ENCODE measurements at regions not wholly inside any gene's neighbourhood (a gene's known extent, or its start where the extent isn't known, plus 50 kb on each side); places are given as distances from the start of the nearest gene placed in this dataset.

GRCh38 chr4:91997045-91997444 lies 306.7 kb upstream of the GRID2 start:
- no peak overlapping the region for H3K27ac Mint-ChIP-seq (ENCODE audit: unreplicated experiment)
- Histone ChIP-seq H3K36me3 (ENCODE audit: insufficient read depth, low read length) (no peaks in the 10 kb centered on the region), H2AFZ (ENCODE audit: low read depth, low read length) (no peak overlapping the region)

DNA sequence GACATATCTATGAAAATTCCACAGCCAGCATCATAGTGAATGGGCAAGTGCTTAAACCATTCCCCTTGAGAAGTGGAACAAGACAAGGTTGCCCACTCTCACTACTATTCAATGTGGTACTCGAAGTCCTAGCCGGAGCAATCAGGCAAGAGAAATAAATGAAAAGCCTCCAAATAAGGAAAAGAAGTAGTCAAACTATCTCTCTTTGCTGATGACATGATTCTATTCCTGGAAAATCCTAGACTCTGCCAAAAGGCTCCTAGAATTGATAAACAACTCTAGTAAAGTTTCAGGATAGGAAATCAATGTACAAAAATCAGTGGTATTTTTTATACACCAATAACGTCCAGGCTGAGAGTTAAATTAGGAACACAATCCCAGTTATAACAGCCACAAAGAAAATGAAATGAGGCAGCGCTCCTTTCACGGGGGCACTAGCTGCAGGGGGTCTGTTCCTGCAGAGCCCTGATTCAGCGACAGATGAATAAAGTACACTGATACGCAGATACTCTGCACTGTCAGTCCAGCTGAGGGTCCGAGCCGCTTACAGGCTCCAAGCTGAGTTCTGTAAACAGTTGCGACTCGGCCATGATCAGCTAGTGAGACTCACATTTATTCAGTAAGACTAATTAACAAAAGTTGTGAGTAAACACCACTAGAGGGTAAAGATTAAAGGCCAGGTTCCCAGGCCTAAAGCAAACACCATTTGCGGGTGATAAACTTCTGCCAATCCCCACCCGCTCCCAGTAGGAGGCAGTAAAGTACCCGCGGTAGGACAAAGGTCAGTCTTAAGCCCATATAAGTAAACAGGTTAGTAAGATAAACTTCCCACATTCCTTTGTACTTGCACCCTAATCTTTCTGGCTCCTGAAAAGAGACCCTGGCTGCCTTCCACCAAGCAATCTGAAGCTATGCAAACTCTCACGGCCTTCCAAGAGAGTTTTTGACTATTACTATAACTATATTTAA lies 290.6 kb upstream of the GRID2 start:
- Histone ChIP-seq H3K9me3 (ENCODE audit: insufficient read depth, low read depth, low read length) (no peaks in the 10 kb centered on the region), H3K4me2 (ENCODE audit: low read length) (no peak overlapping the region), H3K9ac (ENCODE audit: low read length) (no peak overlapping the region), H3K36me3 (ENCODE audit: insufficient read depth, low read length) (no peaks in the 10 kb centered on the region), H3K4me1 (ENCODE audit: insufficient read depth, low read length) (no peaks in the 10 kb centered on the region), H3K27ac (ENCODE audit: low read depth, low read length) (no peak overlapping the region), H3K4me3 (ENCODE audit: insufficient read depth, low read depth, low read length) (no peak overlapping the region), H2AFZ (ENCODE audit: low read depth, low read length) (no peak overlapping the region), H3K79me2 (ENCODE audit: insufficient read depth, low read length) (no peaks in the 10 kb centered on the region), H3K27me3 (ENCODE audit: insufficient read depth, low read length) (no peaks in the 10 kb centered on the region), H4K20me1 (ENCODE audit: insufficient read depth, low read length) (no peaks in the 10 kb centered on the region)
- no peaks in the 10 kb centered on the region for H3K27me3 Mint-ChIP-seq (ENCODE audit: low read depth, unreplicated experiment)
- H3K4me1 Mint-ChIP-seq (ENCODE audit: low read depth, unreplicated experiment) = no peaks in the 10 kb centered on the region
- no peak overlapping the region for H3K4me3 Mint-ChIP-seq (ENCODE audit: unreplicated experiment)
- no peak for DNase-seq (ENCODE audit: low read depth)
- H3K36me3 Mint-ChIP-seq (ENCODE audit: low read depth, unreplicated experiment) = no peaks in the 10 kb centered on the region
- FAIRE-seq = no peak
- H3K27ac Mint-ChIP-seq (ENCODE audit: unreplicated experiment) = no peak overlapping the region
- H3K9me3 Mint-ChIP-seq (ENCODE audit: unreplicated experiment) = no peaks in the 10 kb centered on the region
- TF ChIP-seq, protein P1, sequence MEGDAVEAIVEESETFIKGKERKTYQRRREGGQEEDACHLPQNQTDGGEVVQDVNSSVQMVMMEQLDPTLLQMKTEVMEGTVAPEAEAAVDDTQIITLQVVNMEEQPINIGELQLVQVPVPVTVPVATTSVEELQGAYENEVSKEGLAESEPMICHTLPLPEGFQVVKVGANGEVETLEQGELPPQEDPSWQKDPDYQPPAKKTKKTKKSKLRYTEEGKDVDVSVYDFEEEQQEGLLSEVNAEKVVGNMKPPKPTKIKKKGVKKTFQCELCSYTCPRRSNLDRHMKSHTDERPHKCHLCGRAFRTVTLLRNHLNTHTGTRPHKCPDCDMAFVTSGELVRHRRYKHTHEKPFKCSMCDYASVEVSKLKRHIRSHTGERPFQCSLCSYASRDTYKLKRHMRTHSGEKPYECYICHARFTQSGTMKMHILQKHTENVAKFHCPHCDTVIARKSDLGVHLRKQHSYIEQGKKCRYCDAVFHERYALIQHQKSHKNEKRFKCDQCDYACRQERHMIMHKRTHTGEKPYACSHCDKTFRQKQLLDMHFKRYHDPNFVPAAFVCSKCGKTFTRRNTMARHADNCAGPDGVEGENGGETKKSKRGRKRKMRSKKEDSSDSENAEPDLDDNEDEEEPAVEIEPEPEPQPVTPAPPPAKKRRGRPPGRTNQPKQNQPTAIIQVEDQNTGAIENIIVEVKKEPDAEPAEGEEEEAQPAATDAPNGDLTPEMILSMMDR (IDR thresholded peaks at IDR 0.05; ENCODE audit: insufficient read depth, low read depth, low read length) = no peak
- no peak for TF ChIP-seq EZH2 (IDR thresholded peaks at IDR 0.05; ENCODE audit: insufficient read depth, low read length)

More at GRCh38 chr4:91997045-91997444, 306.7 kb upstream of the GRID2 start:
- Histone ChIP-seq H3K9ac (ENCODE audit: low read length) (no peak overlapping the region), H3K27ac (ENCODE audit: low read depth, low read length) (no peak overlapping the region), H3K4me1 (ENCODE audit: insufficient read depth, low read length) (no peaks in the 10 kb centered on the region), H3K27me3 (ENCODE audit: insufficient read depth, low read length) (no peaks in the 10 kb centered on the region), H3K4me2 (ENCODE audit: low read length) (no peak overlapping the region), H3K79me2 (ENCODE audit: insufficient read depth, low read length) (no peaks in the 10 kb centered on the region), H4K20me1 (ENCODE audit: insufficient read depth, low read length) (no peaks in the 10 kb centered on the region), H3K9me3 (ENCODE audit: insufficient read depth, low read depth, low read length) (peaks cover under 1% of the 10 kb centered on the region), H3K4me3 (ENCODE audit: insufficient read depth, low read depth, low read length) (no peak overlapping the region)
- Mint-ChIP-seq H3K27me3 (ENCODE audit: low read depth, unreplicated experiment) (no peaks in the 10 kb centered on the region), H3K36me3 (ENCODE audit: low read depth, unreplicated experiment) (no peaks in the 10 kb centered on the region), H3K4me1 (ENCODE audit: low read depth, unreplicated experiment) (no peaks in the 10 kb centered on the region), H3K4me3 (ENCODE audit: unreplicated experiment) (no peak overlapping the region), H3K9me3 (ENCODE audit: unreplicated experiment) (no peaks in the 10 kb centered on the region)
- TF ChIP-seq, protein P1 (IDR thresholded peaks at IDR 0.05; ENCODE audit: insufficient read depth, low read depth, low read length) = no peak
- no peak for TF ChIP-seq EZH2 (IDR thresholded peaks at IDR 0.05; ENCODE audit: insufficient read depth, low read length)
- FAIRE-seq = no peak
- no peak for DNase-seq (ENCODE audit: low read depth)

- Histone ChIP-seq H4K20me1 (ENCODE audit: insufficient read depth, low read length) (no peaks in the 10 kb centered on the region), H3K9me3 (ENCODE audit: insufficient read depth, low read depth, low read length) (no peaks in the 10 kb centered on the region), H3K4me3 (ENCODE audit: insufficient read depth, low read depth, low read length) (no peak overlapping the region), H3K79me2 (ENCODE audit: insufficient read depth, low read length) (no peaks in the 10 kb centered on the region), H3K4me2 (ENCODE audit: low read length) (no peak overlapping the region), H3K9ac (ENCODE audit: low read length) (no peak overlapping the region), H3K27me3 (ENCODE audit: insufficient read depth, low read length) (no peaks in the 10 kb centered on the region), H3K27ac (ENCODE audit: low read depth, low read length) (no peak overlapping the region), H3K36me3 (ENCODE audit: insufficient read depth, low read length) (no peaks in the 10 kb centered on the region), H2AFZ (ENCODE audit: low read depth, low read length) (no peak overlapping the region), H3K4me1 (ENCODE audit: insufficient read depth, low read length) (no peaks in the 10 kb centered on the region)
- Mint-ChIP-seq H3K4me1 (ENCODE audit: low read depth, unreplicated experiment) (no peaks in the 10 kb centered on the region), H3K9me3 (ENCODE audit: unreplicated experiment) (no peaks in the 10 kb centered on the region), H3K27ac (ENCODE audit: unreplicated experiment) (no peak overlapping the region), H3K36me3 (ENCODE audit: low read depth, unreplicated experiment) (no peaks in the 10 kb centered on the region), H3K27me3 (ENCODE audit: low read depth, unreplicated experiment) (no peaks in the 10 kb centered on the region), H3K4me3 (ENCODE audit: unreplicated experiment) (no peak overlapping the region)
- FAIRE-seq (no peak), DNase-seq (ENCODE audit: low read depth) (no peak)
- no peak for TF ChIP-seq EZH2 (IDR thresholded peaks at IDR 0.05; ENCODE audit: insufficient read depth, low read length)
- TF ChIP-seq, protein P1 (IDR thresholded peaks at IDR 0.05; ENCODE audit: insufficient read depth, low read depth, low read length) = no peak
Measured at GRCh38 chr4:92014067-92014466, 289.7 kb upstream of the GRID2 start.
